ENCODE measurements at regions not wholly inside any gene's neighbourhood (a gene's known extent, or its start where the extent isn't known, plus 50 kb on each side); places are given as distances from the start of the nearest gene placed in this dataset.
"Not testable (repeated sequence)": the region's sequence is repeated elsewhere in the genome, so short reads cannot be mapped to it uniquely, and the experiment has no call there.

DNA sequence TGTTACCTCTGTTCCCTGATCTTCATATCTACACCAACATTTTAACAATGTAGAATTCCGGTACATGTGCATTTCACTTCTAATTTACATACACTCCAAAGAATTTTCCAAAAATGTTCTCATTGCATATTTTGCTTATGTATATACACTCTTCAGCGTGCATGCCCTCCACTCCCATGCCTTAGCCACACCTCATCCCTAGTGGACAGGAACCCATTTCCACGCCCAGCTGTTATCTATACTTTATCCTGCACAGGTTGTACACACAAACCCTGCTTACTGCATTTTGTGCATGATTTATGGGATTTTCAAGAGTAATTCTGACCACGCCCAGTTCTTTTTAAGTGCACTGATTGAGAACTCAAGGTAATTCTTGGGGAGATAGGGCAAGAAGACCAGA is 102.4 kb downstream of the TFAP2C start:
- H3K9me3 ChIP-seq (ENCODE audit: low read length): no peaks in the 10 kb centered on the region
- ChIA-PET CTCF (no interaction called here), POLR2A (no interaction called here)
- Mint-ChIP-seq H3K4me1 (no peaks in the 10 kb centered on the region), H3K36me3 (no peaks in the 10 kb centered on the region), H3K27me3 (peaks cover 11 to 15% of the 10 kb centered on the region in 2 donors), H3K4me3 (no peak overlapping the region), H3K9me3 (no peaks in the 10 kb centered on the region), H3K27ac (no peak overlapping the region)
- H3K36me3 ChIP-seq (ENCODE audit: insufficient read depth, low read length): no peaks in the 10 kb centered on the region
- DNase-seq: no peak
- no peak overlapping the region for H3K27ac ChIP-seq (ENCODE audit: low read depth, low read length)
- H3K4me1 ChIP-seq (ENCODE audit: insufficient read depth, low read length): no peaks in the 10 kb centered on the region
- H3K4me3 ChIP-seq (ENCODE audit: low read length): no peak overlapping the region
- no peaks in the 10 kb centered on the region for H3K27me3 ChIP-seq (ENCODE audit: insufficient read depth, low read length, poor library complexity, severe bottlenecking)

DNA sequence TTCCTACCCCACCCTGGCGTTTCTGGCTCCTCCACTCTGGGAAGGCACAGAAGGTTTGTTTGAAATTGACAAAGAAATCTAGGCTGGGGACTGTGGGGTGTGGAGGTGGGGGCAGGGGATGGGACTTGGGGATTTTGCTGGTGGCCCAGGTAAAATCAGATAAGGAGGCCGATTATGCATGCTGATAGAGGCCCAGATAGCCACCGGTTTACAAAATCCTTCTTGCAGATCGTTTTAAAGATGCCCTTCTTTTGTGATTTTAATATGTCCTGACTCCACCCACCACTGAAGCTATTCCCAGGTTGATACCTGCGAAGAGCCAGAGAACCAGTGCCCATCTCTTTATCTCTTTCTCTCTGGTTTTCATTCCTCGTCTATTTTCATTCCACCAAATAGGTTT is 104.9 kb downstream of the TFAP2C start:
- Histone ChIP-seq H3K27me3 (ENCODE audit: insufficient read depth, low read length, poor library complexity, severe bottlenecking) (no peaks in the 10 kb centered on the region), H3K36me3 (ENCODE audit: insufficient read depth, low read length) (no peaks in the 10 kb centered on the region), H3K4me3 (ENCODE audit: low read length) (no peak overlapping the region), H3K27ac (ENCODE audit: low read depth, low read length) (no peak overlapping the region), H3K9me3 (ENCODE audit: low read length) (no peaks in the 10 kb centered on the region), H3K4me1 (ENCODE audit: insufficient read depth, low read length) (no peaks in the 10 kb centered on the region)
- H3K4me3 Mint-ChIP-seq: no peak overlapping the region
- no peak for DNase-seq
- ChIA-PET POLR2A (no interaction called here), CTCF (no interaction called here)
- peaks cover 0 to 2% (median 0%) of the 10 kb centered on the region in 5 donors for H3K9me3 Mint-ChIP-seq
- no peaks in the 10 kb centered on the region for H3K4me1 Mint-ChIP-seq
- H3K27me3 Mint-ChIP-seq: peaks cover 15 to 24% of the 10 kb centered on the region in 2 donors
- no peaks in the 10 kb centered on the region for H3K36me3 Mint-ChIP-seq
- no peak overlapping the region for H3K27ac Mint-ChIP-seq

DNA sequence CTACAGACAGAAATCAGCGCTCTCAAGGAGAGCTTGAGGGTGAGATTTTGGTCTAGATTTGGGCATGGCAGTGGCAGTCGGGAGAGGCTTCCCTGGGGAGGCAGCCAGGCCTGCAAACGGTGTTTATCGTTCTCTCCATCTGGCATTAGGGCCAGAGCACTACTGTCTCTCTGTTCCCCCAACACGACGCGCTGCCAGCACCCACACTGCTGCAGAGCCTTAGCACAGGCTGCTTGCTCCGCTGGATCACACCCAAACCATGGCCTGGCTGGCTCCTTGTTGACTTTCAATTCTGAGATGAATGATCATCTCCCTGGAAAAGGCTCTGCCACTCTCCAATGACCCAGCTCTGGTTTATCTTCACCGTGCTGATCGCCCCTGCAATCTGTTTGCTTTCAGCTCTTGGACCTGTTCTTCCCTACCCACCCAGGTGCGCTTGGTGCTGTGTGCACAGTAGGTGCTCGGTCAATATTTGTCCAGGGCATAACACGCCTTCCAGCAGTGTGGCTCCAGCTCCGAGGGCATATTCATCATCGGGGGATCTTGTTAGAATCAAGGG is 106.1 kb downstream of the TFAP2C start:
- no peak for DNase-seq

DNA sequence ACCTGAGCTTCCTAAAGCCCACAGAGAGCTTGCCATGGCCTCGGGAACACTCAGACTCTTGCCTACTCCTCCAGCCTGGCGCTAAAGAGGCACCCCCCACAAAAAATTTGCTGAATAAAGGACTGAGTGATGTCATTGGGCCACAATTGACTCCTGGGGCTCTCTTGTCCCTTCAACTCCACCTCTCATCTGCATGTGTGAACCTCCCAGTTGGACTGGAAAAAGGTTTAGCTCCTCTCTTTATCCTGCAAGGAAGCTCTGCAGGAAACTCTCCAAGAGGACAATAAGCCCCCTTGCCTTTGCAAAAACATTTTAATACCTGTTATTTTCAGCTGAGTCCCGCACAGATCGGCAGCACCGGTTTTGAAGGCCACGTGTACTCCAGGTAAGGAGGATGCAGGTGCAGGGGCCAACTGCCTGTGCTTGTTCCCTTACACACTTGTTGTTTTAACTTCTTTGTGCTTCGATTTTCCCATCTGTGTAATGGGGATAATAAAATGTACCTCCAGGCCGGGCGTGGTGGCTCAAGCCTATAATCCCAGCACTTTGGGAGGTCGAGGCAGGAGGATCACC is 107.3 kb downstream of the TFAP2C start:
- Mint-ChIP-seq H3K27me3 (peaks cover 21 to 25% of the 10 kb centered on the region in 2 donors), H3K27ac (no peak overlapping the region), H3K36me3 (no peaks in the 10 kb centered on the region), H3K9me3 (peaks cover 0 to 2% (median 0%) of the 10 kb centered on the region in 5 donors), H3K4me1 (no peaks in the 10 kb centered on the region), H3K4me3 (no peak overlapping the region)
- CTCF ChIA-PET: no interaction called here
- DNase-seq: no peak
- Histone ChIP-seq H3K9me3 (ENCODE audit: low read length) (no peaks in the 10 kb centered on the region), H3K4me1 (ENCODE audit: insufficient read depth, low read length) (no peaks in the 10 kb centered on the region), H3K27ac (ENCODE audit: low read depth, low read length) (no peak overlapping the region), H3K36me3 (ENCODE audit: insufficient read depth, low read length) (no peaks in the 10 kb centered on the region), H3K4me3 (ENCODE audit: low read length) (no peak overlapping the region), H3K27me3 (ENCODE audit: insufficient read depth, low read length, poor library complexity, severe bottlenecking) (no peaks in the 10 kb centered on the region)
- POLR2A ChIA-PET: no interaction called here

More for the DNA sequence above, 106.1 kb downstream of the TFAP2C start:
- ChIA-PET POLR2A (no interaction called here), CTCF (no interaction called here)
- H3K27ac ChIP-seq (ENCODE audit: low read depth, low read length): no peak overlapping the region
- no peaks in the 10 kb centered on the region for H3K27me3 ChIP-seq (ENCODE audit: insufficient read depth, low read length, poor library complexity, severe bottlenecking)
- H3K27ac Mint-ChIP-seq: no peak overlapping the region
- no peak overlapping the region for H3K4me3 Mint-ChIP-seq
- peaks cover 0 to 2% (median 0%) of the 10 kb centered on the region in 5 donors for H3K9me3 Mint-ChIP-seq
- H3K4me1 Mint-ChIP-seq: no peaks in the 10 kb centered on the region
- no peaks in the 10 kb centered on the region for H3K9me3 ChIP-seq (ENCODE audit: low read length)
- no peaks in the 10 kb centered on the region for H3K4me1 ChIP-seq (ENCODE audit: insufficient read depth, low read length)
- H3K27me3 Mint-ChIP-seq: peaks cover 19 to 25% of the 10 kb centered on the region in 2 donors
- H3K36me3 ChIP-seq (ENCODE audit: insufficient read depth, low read length): no peaks in the 10 kb centered on the region
- no peak overlapping the region for H3K4me3 ChIP-seq (ENCODE audit: low read length)
- H3K36me3 Mint-ChIP-seq: no peaks in the 10 kb centered on the region

DNA sequence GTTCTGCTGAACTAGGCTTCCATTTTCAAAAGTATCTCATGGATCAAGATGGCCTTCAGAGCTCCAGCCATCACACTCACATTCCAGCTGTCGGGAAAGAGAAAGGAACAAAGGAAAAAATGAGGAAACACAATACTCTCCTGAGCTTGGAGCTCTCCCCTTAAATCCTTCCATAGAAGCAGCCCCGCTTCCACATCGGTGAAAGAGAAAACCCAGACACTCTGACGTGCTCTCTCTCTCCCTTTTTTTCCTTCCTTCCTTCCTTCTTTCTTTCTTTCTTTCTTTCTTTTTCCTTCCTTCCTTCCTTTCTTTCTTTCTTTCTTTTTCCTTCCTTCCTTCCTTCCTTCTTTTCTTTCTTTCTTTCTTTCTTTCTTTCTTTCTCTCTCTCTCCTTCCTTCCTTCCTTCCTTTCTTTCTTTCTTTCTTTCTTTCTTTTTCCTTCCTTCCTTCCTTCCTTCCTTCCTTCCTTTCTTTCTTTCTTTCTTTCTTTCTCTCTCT is 115.3 kb downstream of the TFAP2C start:
- H3K27ac ChIP-seq (ENCODE audit: low read depth, low read length); H3K4me3 ChIP-seq (ENCODE audit: low read length); H3K27ac Mint-ChIP-seq; H3K36me3 Mint-ChIP-seq; POLR2A ChIA-PET; H3K9me3 ChIP-seq (ENCODE audit: low read length); H3K36me3 ChIP-seq (ENCODE audit: insufficient read depth, low read length); H3K4me1 ChIP-seq (ENCODE audit: insufficient read depth, low read length); H3K4me3 Mint-ChIP-seq; H3K4me1 Mint-ChIP-seq; H3K27me3 ChIP-seq (ENCODE audit: insufficient read depth, low read length, poor library complexity, severe bottlenecking); DNase-seq; CTCF ChIA-PET; H3K9me3 Mint-ChIP-seq: not testable (repeated sequence)
- peaks cover 6 to 12% of the 10 kb centered on the region in 2 donors for H3K27me3 Mint-ChIP-seq

DNA sequence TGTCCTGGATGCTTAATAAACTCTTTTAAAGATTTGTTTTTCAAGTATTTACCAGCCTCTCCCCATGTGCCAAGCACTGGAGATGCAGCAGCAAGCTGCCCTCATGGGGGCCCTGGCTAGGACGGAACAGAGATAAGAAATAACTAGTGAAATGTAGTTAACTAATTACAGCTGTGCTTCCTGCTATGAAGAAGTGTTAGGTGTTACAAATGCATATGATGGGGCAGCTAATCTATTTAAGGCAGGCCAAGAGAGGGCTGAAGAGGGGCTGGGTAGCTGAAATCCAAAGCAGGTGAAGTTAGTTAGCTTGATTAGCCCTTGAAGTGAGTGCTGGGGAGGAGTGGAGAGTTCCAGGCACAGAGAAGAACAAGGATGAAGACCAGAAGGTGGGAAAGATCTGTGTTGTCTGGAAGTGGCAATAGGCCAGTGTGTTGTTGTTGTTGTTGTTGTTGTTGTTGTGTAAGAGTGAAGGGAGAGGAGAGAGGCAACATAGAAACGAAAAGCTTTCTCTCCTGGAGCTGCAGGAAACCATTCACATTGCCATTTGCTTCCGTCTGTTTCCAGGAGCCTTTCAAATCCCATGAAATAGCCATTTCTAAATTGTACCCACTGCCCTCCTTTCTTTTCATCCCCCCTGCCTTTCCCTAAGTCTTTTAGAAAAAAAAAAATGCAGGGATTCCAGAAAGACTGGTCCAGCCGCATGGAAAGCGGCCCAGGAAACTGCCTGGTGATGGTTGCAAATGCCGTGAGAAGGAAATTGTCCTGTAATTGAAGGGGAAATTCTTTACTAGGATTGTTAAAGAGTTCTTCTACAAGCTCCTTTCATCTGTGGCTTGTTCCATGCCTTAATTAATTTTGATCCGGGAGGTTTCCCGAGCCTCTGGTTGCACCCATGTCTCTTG is 119.6 kb downstream of the TFAP2C start:
- Mint-ChIP-seq H3K4me3 (no peak overlapping the region), H3K4me1 (no peaks in the 10 kb centered on the region), H3K27me3 (peaks cover 11 to 24% of the 10 kb centered on the region in 2 donors), H3K27ac (peak overlapping the region in 1 of 8 donors; percentile 5), H3K9me3 (peaks cover 0 to 3% (median 2%) of the 10 kb centered on the region in 5 donors), H3K36me3 (no peaks in the 10 kb centered on the region)
- no peak overlapping the region for H3K4me3 ChIP-seq (ENCODE audit: low read length)
- no peak for DNase-seq
- H3K4me1 ChIP-seq (ENCODE audit: insufficient read depth, low read length): no peaks in the 10 kb centered on the region
- CTCF ChIA-PET: no interaction called here
- POLR2A ChIA-PET: interaction anchor here (0.6 kb wide), 1 partner anchor 1395 kb away, joined by 6 read pairs; no protein-coding TSS in a partner anchor
- no peaks in the 10 kb centered on the region for H3K9me3 ChIP-seq (ENCODE audit: low read length)
- no peaks in the 10 kb centered on the region for H3K27me3 ChIP-seq (ENCODE audit: insufficient read depth, low read length, poor library complexity, severe bottlenecking)
- H3K36me3 ChIP-seq (ENCODE audit: insufficient read depth, low read length): no peaks in the 10 kb centered on the region
- no peak overlapping the region for H3K27ac ChIP-seq (ENCODE audit: low read depth, low read length)

DNA sequence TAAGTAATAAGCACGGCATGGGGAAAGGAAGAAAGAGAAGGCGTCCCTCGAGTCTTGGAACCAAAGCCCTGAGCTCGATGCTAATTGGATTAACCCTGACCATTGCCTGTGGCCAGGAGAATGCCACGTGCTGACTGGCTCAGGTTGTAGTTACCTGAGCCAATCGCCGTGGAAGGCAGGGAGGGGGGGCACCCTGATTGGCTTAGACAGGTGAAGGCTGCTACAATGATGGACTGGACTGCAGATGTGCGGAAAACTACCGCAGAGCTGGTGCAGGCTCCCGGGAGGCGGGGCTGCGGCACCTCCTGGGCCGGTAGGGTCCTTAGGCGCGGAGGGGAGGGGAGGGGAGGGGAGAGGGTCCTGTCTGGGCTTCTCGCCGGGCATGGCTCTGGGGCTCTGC is 121.3 kb downstream of the TFAP2C start:
- no peak for DNase-seq
- ChIA-PET CTCF (no interaction called here), POLR2A (no interaction called here)
- no peaks in the 10 kb centered on the region for H3K36me3 Mint-ChIP-seq
- Histone ChIP-seq H3K36me3 (ENCODE audit: insufficient read depth, low read length) (no peaks in the 10 kb centered on the region), H3K27ac (ENCODE audit: low read depth, low read length) (no peak overlapping the region), H3K4me1 (ENCODE audit: insufficient read depth, low read length) (no peaks in the 10 kb centered on the region), H3K27me3 (ENCODE audit: insufficient read depth, low read length, poor library complexity, severe bottlenecking) (no peaks in the 10 kb centered on the region), H3K9me3 (ENCODE audit: low read length) (no peaks in the 10 kb centered on the region), H3K4me3 (ENCODE audit: low read length) (no peak overlapping the region)
- H3K27ac Mint-ChIP-seq: no peak overlapping the region
- no peak overlapping the region for H3K4me3 Mint-ChIP-seq
- peaks cover 0 to 3% (median 0%) of the 10 kb centered on the region in 5 donors for H3K9me3 Mint-ChIP-seq
- peaks cover 8 to 24% of the 10 kb centered on the region in 2 donors for H3K27me3 Mint-ChIP-seq
- no peaks in the 10 kb centered on the region for H3K4me1 Mint-ChIP-seq

DNA sequence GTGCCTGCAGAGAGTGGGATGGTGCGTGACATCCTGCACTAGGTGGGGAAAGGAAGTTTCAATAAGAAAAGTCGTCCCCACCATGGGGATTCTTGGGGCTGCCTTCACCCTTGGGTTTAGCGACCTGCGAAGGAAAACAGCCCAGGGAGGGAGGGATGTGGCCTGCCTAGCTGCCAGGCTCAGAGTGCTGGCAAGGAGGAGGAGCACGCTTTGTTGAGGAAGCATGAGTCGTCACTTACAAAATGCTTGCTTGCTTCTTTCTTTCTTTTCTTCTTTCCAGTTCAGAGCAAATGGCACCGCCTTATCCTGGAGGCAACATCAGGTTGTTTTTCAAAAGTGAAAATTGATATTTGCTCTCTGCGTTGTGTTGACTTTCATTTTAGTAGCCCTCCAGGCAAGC is 123.2 kb downstream of the TFAP2C start:
- H3K4me3 Mint-ChIP-seq: no peak overlapping the region
- no peak overlapping the region for H3K27ac Mint-ChIP-seq
- Histone ChIP-seq H3K27me3 (ENCODE audit: insufficient read depth, low read length, poor library complexity, severe bottlenecking) (no peaks in the 10 kb centered on the region), H3K4me3 (ENCODE audit: low read length) (no peak overlapping the region), H3K27ac (ENCODE audit: low read depth, low read length) (no peak overlapping the region), H3K36me3 (ENCODE audit: insufficient read depth, low read length) (no peaks in the 10 kb centered on the region), H3K4me1 (ENCODE audit: insufficient read depth, low read length) (no peaks in the 10 kb centered on the region), H3K9me3 (ENCODE audit: low read length) (no peaks in the 10 kb centered on the region)
- POLR2A ChIA-PET: no interaction called here
- H3K9me3 Mint-ChIP-seq: peaks cover 0 to 3% (median 0%) of the 10 kb centered on the region in 5 donors
- H3K36me3 Mint-ChIP-seq: no peaks in the 10 kb centered on the region
- DNase-seq: no peak
- H3K27me3 Mint-ChIP-seq: peaks cover 8 to 24% of the 10 kb centered on the region in 2 donors
- CTCF ChIA-PET: no interaction called here
- no peaks in the 10 kb centered on the region for H3K4me1 Mint-ChIP-seq

Data from CD8-positive, alpha-beta memory T cell (primary cell).